HepG2 (cell line): ENCODE measurements at regions not wholly inside any gene's neighbourhood (a gene's known extent, or its start where the extent isn't known, plus 50 kb on each side); places are given as distances from the start of the nearest gene placed in this dataset.

Experiments used
- ATAC-seq: fragments of 200-7000 bp; cut with Tn5 transposase; 3 replicates; pipeline ENCODE4 v1.9.1; 2020; ENCODE audit warnings: mild to moderate bottlenecking, moderate library complexity
- BruUV-seq: library from RNA; stranded (reverse); fragments of 400-500 nt; replicated peaks from 2 replicates; lab custom pipeline; 2021; lab: Mats Ljungman, UMichigan
- CTCF ChIA-PET: fragments of 300-600 bp; formaldehyde crosslinking; extraction: SDS; loops from one replicate; lab custom pipeline; 2021; ENCODE audit warnings: low total read pairs, inconsistent platforms, low intra/inter-chr PET ratio; lab: Yijun Ruan, JAX
- POLR2A ChIA-PET: fragments of 350-600 bp; sonication (Branson Sonifier 250); formaldehyde crosslinking; loops from one replicate; lab custom pipeline; 2020; ENCODE audit warnings: antibody characterized with exemption, inconsistent platforms; lab: Yijun Ruan, JAX
- DNase-seq: peaks from one replicate; pipeline ENCODE4 v3.0.0-alpha.2; 2015; ENCODE audit warnings: low spot score
- FAIRE-seq: peaks from 3 replicates; lab custom pipeline; 2011; peaks lifted over from hg19 to GRCh38; lab: Jason Lieb, UNC
- H2AFZ ChIP-seq: one replicate; pipeline ENCODE4 v1.6.1; 2011; ENCODE audit warnings: low read length, inconsistent platforms
- H3K27ac ChIP-seq: fragments of 300-600 bp; 3 replicates; pipeline ENCODE4 v1.8.0; 2011; ENCODE audit warnings: mixed run types, mild to moderate bottlenecking, mixed read lengths, low read length, inconsistent platforms; ENCODE audit not compliant: insufficient read depth; ENCODE audit errors: extremely low read length
- H3K27me3 ChIP-seq, 2 experiments: fragments of 200-600 bp in 1 of 2; 2 replicates in 1 of 2; 3 replicates in 1 of 2; pipeline versions ENCODE4 v1.6.0 to v1.8.0; 2011; ENCODE audit warnings: low read length in 2 of 2, mild to moderate bottlenecking in 2 of 2, moderate library complexity in 2 of 2, inconsistent platforms in 1 of 2; ENCODE audit not compliant: insufficient read depth in 2 of 2, control insufficient read depth in 1 of 2
- H3K36me3 ChIP-seq, 2 experiments: fragments of 200-600 bp in 1 of 2; replicated peaks in 1 of 2; 2 replicates in 1 of 2; 3 replicates in 1 of 2; pipeline versions ENCODE4 v1.5.1 to v1.8.0; 2011; ENCODE audit warnings: low read length in 2 of 2, inconsistent platforms in 1 of 2; ENCODE audit not compliant: insufficient read depth in 2 of 2, control insufficient read depth in 1 of 2
- H3K4me1 ChIP-seq: 2 replicates; pipeline ENCODE4 v1.5.1; 2012; ENCODE audit warnings: low read length, inconsistent platforms; ENCODE audit not compliant: insufficient read depth
- H3K4me2 ChIP-seq: 2 replicates; pipeline ENCODE4 v1.6.0; 2011; ENCODE audit warnings: low read depth, low read length, inconsistent platforms
- H3K4me3 ChIP-seq, 3 experiments: fragments of 200-600 bp in 1 of 3; sonication (generic), shearing (Covaris generic) in 1 of 3; replicated peaks in 1 of 3; 2 replicates each; pipeline ENCODE4 v1.5.1; 2011 to 2016; ENCODE audit warnings: low read length in 3 of 3, inconsistent platforms in 2 of 3, low read depth in 2 of 3, mild to moderate bottlenecking in 2 of 3, control low read depth in 1 of 3, mixed read lengths in 1 of 3; ENCODE audit not compliant: insufficient read depth in 1 of 3
- H3K79me2 ChIP-seq: one replicate; pipeline ENCODE4 v1.6.1; 2011; ENCODE audit warnings: low read length, inconsistent platforms; ENCODE audit not compliant: insufficient read depth
- H3K9ac ChIP-seq: 2 replicates; pipeline ENCODE4 v1.6.0; 2011; ENCODE audit warnings: mild to moderate bottlenecking, low read depth, low read length, inconsistent platforms; ENCODE audit not compliant: insufficient read depth
- H3K9me3 ChIP-seq: 2 replicates; pipeline ENCODE4 v1.5.1; 2012; ENCODE audit warnings: mild to moderate bottlenecking, low read length
- H4K20me1 ChIP-seq: 2 replicates; pipeline ENCODE4 v1.6.0; 2011; ENCODE audit warnings: inconsistent platforms, mild to moderate bottlenecking, low read length, moderate library complexity; ENCODE audit not compliant: insufficient read depth
- BRD4 ChIP-seq: sonication (generic); formaldehyde crosslinking; IDR thresholded peaks from 2 replicates; pipeline ENCODE4 v1.4.0; 2020; ENCODE audit warnings: missing genetic modification reagents
- DMAP1 ChIP-seq: IDR thresholded peaks from 2 replicates; pipeline ENCODE4 v1.6.1; 2016
- DMTF1 ChIP-seq: sonication (generic); formaldehyde crosslinking; IDR thresholded peaks from 2 replicates; pipeline ENCODE4 v1.4.0; 2020; ENCODE audit warnings: mild to moderate bottlenecking, missing genetic modification reagents
- KLF13 ChIP-seq: sonication (generic); formaldehyde crosslinking; IDR thresholded peaks from 2 replicates; pipeline ENCODE4 v1.4.0; 2020; ENCODE audit warnings: mild to moderate bottlenecking, missing genetic modification reagents
- PAXIP1 ChIP-seq: sonication (generic); formaldehyde crosslinking; conservative IDR thresholded peaks from 2 replicates; pipeline ENCODE4 v1.4.0; 2020; ENCODE audit warnings: mild to moderate bottlenecking, missing genetic modification reagents, moderate library complexity
- SRY ChIP-seq: sonication (generic); formaldehyde crosslinking; IDR thresholded peaks from 2 replicates; pipeline ENCODE4 v1.8.0; 2022; ENCODE audit warnings: mild to moderate bottlenecking, missing genetic modification reagents
- WGBS: methylation state at CpG from one replicate; pipeline ENCODE4 v1.1.6; 2017; ENCODE audit warnings: low lambda C conversion rate; 5-methylcytosine and 5-hydroxymethylcytosine counted together
- in situ Hi-C: cut with HindIII; loops from 2 replicates; pipeline ENCODE4 v1.10.0; 2017; ENCODE audit warnings: low pct_unique_long_range_greater_than_20kb; ENCODE audit not compliant: extremely low pct_ligation_motif_present
- intact Hi-C: fragments of 100-400 bp; cut with micrococcal nuclease; formaldehyde crosslinking; loops from one replicate; pipeline ENCODE4 v1.10.0; 2022; ENCODE audit not compliant: unreplicated experiment

GRCh38 chr20:40488401-40488800 lies 200.6 kb downstream of the MAFB start:
- in situ Hi-C loops (no loop called here), intact Hi-C loops (no loop called here)
- ChIA-PET POLR2A (no interaction called here), CTCF (no interaction called here)
- Histone ChIP-seq H4K20me1 (no peaks in the 10 kb centered on the region), H3K4me2 (no peak overlapping the region), H3K4me3 (no peak overlapping the region), H3K27me3 (no peaks in the 10 kb centered on the region), H3K27ac (no peak overlapping the region), H3K4me1 (no peaks in the 10 kb centered on the region), H2AFZ (no peak overlapping the region), H3K79me2 (no peaks in the 10 kb centered on the region), H3K9me3 (peaks cover 10% of the 10 kb centered on the region; the same call in 1 of the 2 replicates), H3K36me3 (no peaks in the 10 kb centered on the region), H3K9ac (no peak overlapping the region)
- 34% methylated on average over 3 of the region's 3 CpGs for whole genome bisulfite sequencing
- no peak for FAIRE-seq
- BruUV-seq, result no TSS peak
- TF ChIP-seq DMTF1 (CRISPR knock-in tag) (no peak), SRY (CRISPR knock-in tag) (no peak), DMAP1 (CRISPR knock-in tag) (no peak), KLF13 (no peak), BRD4 (CRISPR knock-in tag) (no peak), PAXIP1 (CRISPR knock-in tag) (no peak)
- DNase-seq, result no peak
- no peak for ATAC-seq
